SU-DHL-6 (cell line): ENCODE measurements at regions not wholly inside any gene's neighbourhood (a gene's known extent, or its start where the extent isn't known, plus 50 kb on each side); places are given as distances from the start of the nearest gene placed in this dataset.

Source experiments
- H2AFZ ChIP-seq: fragments of 200-600 bp; sonication (generic); 2 replicates; pipeline ENCODE4 v1.6.1; 2014; ENCODE audit warnings: low read depth, mild to moderate bottlenecking, moderate library complexity, mixed read lengths, antibody characterized with exemption, low read length; ENCODE audit not compliant: severe bottlenecking
- H3F3A ChIP-seq: fragments of 200-600 bp; shearing (Covaris generic); 2 replicates; pipeline ENCODE4 v1.6.0; 2016; ENCODE audit warnings: antibody characterized with exemption, mild to moderate bottlenecking; ENCODE audit not compliant: insufficient read depth
- H3K27ac ChIP-seq: fragments of 200-600 bp; sonication (generic); 2 replicates; pipeline ENCODE4 v1.5.1; 2016; ENCODE audit warnings: low read depth, mild to moderate bottlenecking, low read length, moderate library complexity, mixed read lengths
- H3K27me3 ChIP-seq: fragments of 200-600 bp; sonication (generic), shearing (Covaris generic); 2 replicates; pipeline ENCODE4 v1.6.0; 2014; ENCODE audit warnings: mild to moderate bottlenecking, low read length
- H3K36me3 ChIP-seq: fragments of 200-600 bp; sonication (generic); 2 replicates; pipeline ENCODE4 v1.6.1; 2014; ENCODE audit warnings: mild to moderate bottlenecking, low read length, mixed read lengths
- H3K4me2 ChIP-seq: fragments of 300-600, 200-600 bp; shearing (Covaris generic), sonication (generic); 2 replicates; pipeline ENCODE4 v1.6.0; 2014; ENCODE audit warnings: low read length, low read depth, mild to moderate bottlenecking; ENCODE audit not compliant: poor library complexity, severe bottlenecking
- H3K4me3 ChIP-seq: fragments of 200-600 bp; sonication (generic); 2 replicates; pipeline ENCODE4 v1.5.1; 2014; ENCODE audit warnings: antibody characterized with exemption, low read length, mild to moderate bottlenecking, mixed read lengths; ENCODE audit not compliant: insufficient read depth, poor library complexity, severe bottlenecking
- H3K79me2 ChIP-seq: fragments of 200-600 bp; sonication (generic); 2 replicates; pipeline ENCODE4 v1.6.1; 2014; ENCODE audit warnings: mild to moderate bottlenecking, low read length, moderate library complexity; ENCODE audit not compliant: insufficient read depth
- H3K9ac ChIP-seq: fragments of 200-600 bp; sonication (generic); 2 replicates; pipeline ENCODE4 v1.7.0; 2014; ENCODE audit warnings: mild to moderate bottlenecking, low read length
- H3K9me2 ChIP-seq: fragments of 200-600 bp; sonication (generic); replicated peaks from 2 replicates; pipeline ENCODE4 v1.6.1; 2014; ENCODE audit warnings: low read length; ENCODE audit not compliant: insufficient read depth
- H3K9me3 ChIP-seq: fragments of 200-600 bp; sonication (generic); 2 replicates; pipeline ENCODE4 v1.6.1; 2014; ENCODE audit warnings: low read length, mixed read lengths; ENCODE audit not compliant: insufficient read depth
- H4K20me1 ChIP-seq: fragments of 200-600 bp; sonication (generic); 2 replicates; pipeline ENCODE4 v1.6.1; 2014; ENCODE audit warnings: low read depth, mild to moderate bottlenecking, antibody characterized with exemption, low read length, moderate library complexity, mixed read lengths
- EZH2phosphoT487 ChIP-seq: fragments of 200-600 bp; sonication (generic), shearing (Covaris generic); conservative IDR thresholded peaks from 2 replicates; pipeline ENCODE4 v1.6.1; 2018; ENCODE audit warnings: mild to moderate bottlenecking, antibody characterized with exemption, low read length, moderate library complexity, mixed read lengths
- TF ChIP-seq, protein P1 (sequence below): fragments of 200-600 bp; sonication (generic); IDR thresholded peaks from one replicate; pipeline ENCODE4 v1.5.1; 2017; ENCODE audit warnings: antibody characterized with exemption, mild to moderate bottlenecking, low read length, moderate library complexity; ENCODE audit not compliant: insufficient read depth, poor library complexity, severe bottlenecking

GRCh38 chr5:17114715-17115599 is 102.5 kb upstream of the BASP1 start:
- Histone ChIP-seq H3K4me2 (no peak overlapping the region), H3K9me3 (no peaks in the 10 kb centered on the region), H3K36me3 (no peaks in the 10 kb centered on the region), H3K9me2 (no peaks in the 10 kb centered on the region), H3F3A (no peaks in the 10 kb centered on the region), H3K9ac (no peak overlapping the region), H3K4me3 (no peak overlapping the region), H3K27me3 (no peaks in the 10 kb centered on the region), H3K79me2 (no peaks in the 10 kb centered on the region), H3K27ac (no peak overlapping the region), H4K20me1 (no peaks in the 10 kb centered on the region), H2AFZ (no peak overlapping the region)
- TF ChIP-seq, protein P1, sequence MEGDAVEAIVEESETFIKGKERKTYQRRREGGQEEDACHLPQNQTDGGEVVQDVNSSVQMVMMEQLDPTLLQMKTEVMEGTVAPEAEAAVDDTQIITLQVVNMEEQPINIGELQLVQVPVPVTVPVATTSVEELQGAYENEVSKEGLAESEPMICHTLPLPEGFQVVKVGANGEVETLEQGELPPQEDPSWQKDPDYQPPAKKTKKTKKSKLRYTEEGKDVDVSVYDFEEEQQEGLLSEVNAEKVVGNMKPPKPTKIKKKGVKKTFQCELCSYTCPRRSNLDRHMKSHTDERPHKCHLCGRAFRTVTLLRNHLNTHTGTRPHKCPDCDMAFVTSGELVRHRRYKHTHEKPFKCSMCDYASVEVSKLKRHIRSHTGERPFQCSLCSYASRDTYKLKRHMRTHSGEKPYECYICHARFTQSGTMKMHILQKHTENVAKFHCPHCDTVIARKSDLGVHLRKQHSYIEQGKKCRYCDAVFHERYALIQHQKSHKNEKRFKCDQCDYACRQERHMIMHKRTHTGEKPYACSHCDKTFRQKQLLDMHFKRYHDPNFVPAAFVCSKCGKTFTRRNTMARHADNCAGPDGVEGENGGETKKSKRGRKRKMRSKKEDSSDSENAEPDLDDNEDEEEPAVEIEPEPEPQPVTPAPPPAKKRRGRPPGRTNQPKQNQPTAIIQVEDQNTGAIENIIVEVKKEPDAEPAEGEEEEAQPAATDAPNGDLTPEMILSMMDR = no peak
- no peak for TF ChIP-seq EZH2phosphoT487

GRCh38 chr5:17115855-17116254 is 101.6 kb upstream of the BASP1 start:
- no peak overlapping the region for H3K4me2 ChIP-seq
- no peaks in the 10 kb centered on the region for H4K20me1 ChIP-seq
- no peak overlapping the region for H3K4me3 ChIP-seq
- TF ChIP-seq EZH2phosphoT487 = no peak
- TF ChIP-seq, protein P1 = no peak
- H2AFZ ChIP-seq = no peak overlapping the region
- H3K9ac ChIP-seq = no peak overlapping the region
- H3K9me3 ChIP-seq = no peaks in the 10 kb centered on the region
- H3K27me3 ChIP-seq = no peaks in the 10 kb centered on the region
- no peaks in the 10 kb centered on the region for H3F3A ChIP-seq
- H3K79me2 ChIP-seq = no peaks in the 10 kb centered on the region
- no peak overlapping the region for H3K27ac ChIP-seq
- no peaks in the 10 kb centered on the region for H3K9me2 ChIP-seq
- H3K36me3 ChIP-seq = no peaks in the 10 kb centered on the region

GRCh38 chr5:17118631-17119030 is 98.8 kb upstream of the BASP1 start:
- H3F3A ChIP-seq = no peaks in the 10 kb centered on the region
- no peaks in the 10 kb centered on the region for H4K20me1 ChIP-seq
- H3K9me2 ChIP-seq = no peaks in the 10 kb centered on the region
- H3K27ac ChIP-seq = no peak overlapping the region
- no peaks in the 10 kb centered on the region for H3K79me2 ChIP-seq
- no peak overlapping the region for H3K9ac ChIP-seq
- H3K27me3 ChIP-seq = no peaks in the 10 kb centered on the region
- H3K36me3 ChIP-seq = no peaks in the 10 kb centered on the region
- TF ChIP-seq, protein P1 = no peak
- no peak for TF ChIP-seq EZH2phosphoT487
- H3K9me3 ChIP-seq = no peaks in the 10 kb centered on the region
- no peak overlapping the region for H3K4me2 ChIP-seq
- no peak overlapping the region for H3K4me3 ChIP-seq
- H2AFZ ChIP-seq = no peak overlapping the region
